Panc1 (cell line): ENCODE measurements at regions not wholly inside any gene's neighbourhood (a gene's known extent, or its start where the extent isn't known, plus 50 kb on each side); places are given as distances from the start of the nearest gene placed in this dataset.

Experiments
- ATAC-seq: fragments of 200-7000 bp; cut with Tn5 transposase; 2 replicates; pipeline ENCODE4 v1.9.1; 2020; ENCODE audit warnings: mild to moderate bottlenecking, moderate library complexity
- BruUV-seq: library from RNA; stranded (reverse); fragments of 400-500 nt; replicated peaks from 2 replicates; lab custom pipeline; 2021; lab: Mats Ljungman, UMichigan
- CTCF ChIA-PET: fragments of 300-600 bp; sonication (Branson Sonifier 250); formaldehyde crosslinking; loops from one replicate; lab custom pipeline; 2022; ENCODE audit warnings: antibody characterized with exemption; lab: Charles Lee
- POLR2A ChIA-PET: fragments of 300-600 bp; sonication (Branson Sonifier 250); formaldehyde crosslinking; loops from one replicate; lab custom pipeline; 2022; ENCODE audit warnings: antibody characterized with exemption; lab: Charles Lee
- DNase-seq: peaks from one replicate; pipeline ENCODE4 v3.0.0-alpha.2; 2010; ENCODE audit warnings: low read depth, low spot score
- H3K27ac ChIP-seq: 2 replicates; pipeline ENCODE4 v1.5.1; 2011; ENCODE audit warnings: mild to moderate bottlenecking, low read length, inconsistent platforms
- H3K27me3 ChIP-seq: fragments of 200-500 bp; sonication (Bioruptor generic); 2 replicates; pipeline ENCODE4 v1.6.0; 2014; ENCODE audit warnings: low read length, inconsistent platforms; ENCODE audit not compliant: control insufficient read depth, insufficient read depth
- H3K36me3 ChIP-seq: fragments of 200-500 bp; sonication (Bioruptor generic); 2 replicates; pipeline ENCODE4 v1.5.1; 2014; ENCODE audit warnings: inconsistent platforms, mild to moderate bottlenecking, low read length, moderate library complexity; ENCODE audit not compliant: control insufficient read depth, insufficient read depth
- H3K4me1 ChIP-seq: 2 replicates; pipeline ENCODE4 v1.5.1; 2011; ENCODE audit warnings: inconsistent platforms, mild to moderate bottlenecking, low read length, moderate library complexity; ENCODE audit not compliant: control insufficient read depth, insufficient read depth
- H3K4me3 ChIP-seq, 2 experiments: 2 replicates each; pipeline ENCODE4 v1.5.1; 2011 to 2012; ENCODE audit warnings: low read depth in 2 of 2, low read length in 2 of 2, mild to moderate bottlenecking in 2 of 2, inconsistent platforms in 1 of 2, moderate library complexity in 1 of 2
- H3K9me3 ChIP-seq: fragments of 200-500 bp; sonication (Bioruptor generic); 2 replicates; pipeline ENCODE4 v1.5.1; 2014; ENCODE audit warnings: low read depth, mild to moderate bottlenecking, inconsistent platforms, low read length, moderate library complexity; ENCODE audit not compliant: control insufficient read depth, insufficient read depth
- CTCF ChIP-seq: fragments of 450-650 bp; IDR thresholded peaks from 2 replicates; pipeline ENCODE4 v1.5.1; 2017; ENCODE audit warnings: mild to moderate bottlenecking
- POLR2AphosphoS5 ChIP-seq: IDR thresholded peaks from 2 replicates; pipeline ENCODE4 v1.6.1; 2012; ENCODE audit warnings: mild to moderate bottlenecking, low read depth, low read length, moderate library complexity
- REST ChIP-seq, 2 experiments: IDR thresholded peaks; 2 replicates each; pipeline ENCODE4 v1.6.1; 2011 to 2012; ENCODE audit warnings: low read depth in 2 of 2, control low read depth in 1 of 2, low read length in 1 of 2, mild to moderate bottlenecking in 1 of 2, moderate library complexity in 1 of 2; ENCODE audit not compliant: insufficient read depth in 1 of 2
- SIN3A ChIP-seq: IDR thresholded peaks from 2 replicates; pipeline ENCODE4 v1.6.1; 2012; ENCODE audit warnings: low read depth, mild to moderate bottlenecking, low read length, moderate library complexity, borderline replicate concordance; ENCODE audit not compliant: insufficient read depth
- TCF7L2 ChIP-seq: IDR thresholded peaks from 2 replicates; pipeline ENCODE4 v1.6.1; 2011; ENCODE audit warnings: mild to moderate bottlenecking, low read depth, low read length, inconsistent platforms
- in situ Hi-C: cut with HindIII; loops from 2 replicates; pipeline ENCODE4 v1.10.0; 2016; ENCODE audit warnings: low sequenced_read_pairs, low pct_unique_long_range_greater_than_20kb
- intact Hi-C: fragments of 100-400 bp; cut with micrococcal nuclease; formaldehyde crosslinking; loops from one replicate; pipeline ENCODE4 v1.10.0; 2022; ENCODE audit not compliant: unreplicated experiment

GRCh38 chr3:164387236-164387635 is 691.1 kb downstream of the SI start:
- ATAC-seq (no peak), DNase-seq (no peak)
- TF ChIP-seq REST (IDR thresholded peaks at IDR 0.05; ENCODE audit: insufficient read depth in 1 of 2, low read depth in 2 of 2, low read length in 1 of 2) = no peak
- no peak for TF ChIP-seq SIN3A
- TF ChIP-seq POLR2AphosphoS5 = no peak
- TF ChIP-seq TCF7L2 = no peak
- TF ChIP-seq CTCF = no peak
- intact Hi-C loops = no loop called here
- no peaks in the 10 kb centered on the region for H3K27me3 ChIP-seq
- ChIA-PET CTCF (no interaction called here), POLR2A (no interaction called here)
- no TSS peak for BruUV-seq
- no peak overlapping the region for H3K4me3 ChIP-seq
- H3K36me3 ChIP-seq = no peaks in the 10 kb centered on the region
- no peaks in the 10 kb centered on the region for H3K9me3 ChIP-seq
- in situ Hi-C loops = no loop called here
- H3K4me1 ChIP-seq = no peaks in the 10 kb centered on the region
- no peak overlapping the region for H3K27ac ChIP-seq

GRCh38 chr3:164380156-164380555 is 698.1 kb downstream of the SI start:
- no peak for ATAC-seq
- Histone ChIP-seq H3K4me3 (no peak overlapping the region), H3K36me3 (no peaks in the 10 kb centered on the region), H3K9me3 (no peaks in the 10 kb centered on the region), H3K27ac (no peak overlapping the region), H3K27me3 (no peaks in the 10 kb centered on the region), H3K4me1 (no peaks in the 10 kb centered on the region)
- BruUV-seq = no TSS peak
- POLR2A ChIA-PET = no interaction called here
- CTCF ChIA-PET = no interaction called here
- in situ Hi-C loops = no loop called here
- intact Hi-C loops = no loop called here
- no peak for DNase-seq
- TF ChIP-seq REST (IDR thresholded peaks at IDR 0.05; ENCODE audit: insufficient read depth in 1 of 2, low read depth in 2 of 2, low read length in 1 of 2) (no peak), CTCF (no peak), POLR2AphosphoS5 (no peak), SIN3A (no peak), TCF7L2 (no peak)
